ENCODE measurements at regions not wholly inside any gene's neighbourhood (a gene's known extent, or its start where the extent isn't known, plus 50 kb on each side); places are given as distances from the start of the nearest gene placed in this dataset.

GRCh38 chr1:57966751-57967406 is 543.0 kb upstream of the DAB1 start:
- TF ChIP-seq CTCF (IDR thresholded peaks at IDR 0.05; ENCODE audit: insufficient read depth, low read depth, low read length): no peak
- TF ChIP-seq EZH2 (IDR thresholded peaks at IDR 0.05; ENCODE audit: insufficient read depth, low read length): no peak

Data from astrocyte (in vitro differentiated cells and primary cell).